Transverse colon (tissue), 4 donors: ENCODE measurements at regions not wholly inside any gene's neighbourhood (a gene's known extent, or its start where the extent isn't known, plus 50 kb on each side); places are given as distances from the start of the nearest gene placed in this dataset.

Experiments used
- DNase-seq: peaks from one replicate; pipeline ENCODE4 v3.0.0-alpha.2; 2019
- H3K27ac ChIP-seq, 4 donors: fragments of 200-600 bp; sonication (generic); 2 replicates each; pipeline ENCODE4 v1.5.1; 2016 to 2018; ENCODE audit warnings: inconsistent platforms in 4 of 4
- H3K27me3 ChIP-seq: fragments of 200-600 bp; sonication (generic); 2 replicates; pipeline ENCODE4 v1.5.1; 2017; ENCODE audit warnings: inconsistent platforms
- H3K36me3 ChIP-seq, 4 donors: fragments of 200-600 bp; sonication (generic); 2 replicates each; pipeline ENCODE4 v1.5.1; 2017 to 2019; ENCODE audit warnings: inconsistent platforms in 4 of 4
- H3K4me1 ChIP-seq, 4 donors: fragments of 200-600 bp; sonication (generic); 2 replicates each; pipeline ENCODE4 v1.5.1; 2017 to 2020; ENCODE audit warnings: inconsistent platforms in 4 of 4
- H3K4me3 ChIP-seq, 4 donors: fragments of 200-600 bp; sonication (generic); 1 replicate in 1 of 4; 2 replicates in 3 of 4; pipeline versions ENCODE4 v1.5.1 to v1.6.1; 2017 to 2019; ENCODE audit warnings: inconsistent platforms in 4 of 4
- H3K9me3 ChIP-seq, 2 donors: fragments of 200-600 bp; sonication (generic); 2 replicates each; pipeline ENCODE4 v1.5.1; 2017 to 2019; ENCODE audit warnings: inconsistent platforms in 2 of 2
- EP300 ChIP-seq: sonication (generic); formaldehyde crosslinking; IDR thresholded peaks from one replicate; pipeline ENCODE4 v1.6.1; 2017; ENCODE audit warnings: antibody characterized with exemption, low read depth
- POLR2A ChIP-seq: fragments of 450-650 bp; IDR thresholded peaks from one replicate; pipeline ENCODE4 v1.6.1; 2016; ENCODE audit warnings: antibody characterized with exemption, mild to moderate bottlenecking, moderate library complexity
- POLR2AphosphoS5 ChIP-seq, 3 donors: sonication (generic); formaldehyde crosslinking; IDR thresholded peaks; one replicate each; pipeline ENCODE4 v1.6.1; 2016; ENCODE audit warnings: antibody characterized with exemption in 3 of 3
- WGBS, 2 donors: methylation state at CpG; one replicate each; pipeline ENCODE4 v1.1.5; 2018; ENCODE audit warnings: low coverage in 1 of 2; 5-methylcytosine and 5-hydroxymethylcytosine counted together
- in situ Hi-C, 4 donors: fragments of 200-750 bp; cut with MboI; loops; one replicate each; pipeline versions ENCODE4 v1.15.0 to v1.15.1; 2017; ENCODE audit warnings: low sequenced_read_pairs in 3 of 4, low pct_ligation_motif_present in 1 of 4, low pct_unique_long_range_greater_than_20kb in 1 of 4
- intact Hi-C: fragments of 100-400 bp; cut with DNase I; formaldehyde crosslinking; loops from one replicate; pipeline ENCODE4 v1.15.1; 2023; ENCODE audit warnings: low total_unique reads
- TF ChIP-seq, protein P1 (sequence below), 5 experiments: fragments of 200-600 bp in 3 of 5; fragments of 450-650 bp in 2 of 5; sonication (generic) in 3 of 5; IDR thresholded peaks; 1 replicate in 2 of 5; 2 replicates in 3 of 5; pipeline ENCODE4 v1.5.1; 2016 to 2017; ENCODE audit warnings: antibody characterized with exemption in 5 of 5, inconsistent platforms in 3 of 5, mild to moderate bottlenecking in 2 of 5, moderate library complexity in 1 of 5

DNA sequence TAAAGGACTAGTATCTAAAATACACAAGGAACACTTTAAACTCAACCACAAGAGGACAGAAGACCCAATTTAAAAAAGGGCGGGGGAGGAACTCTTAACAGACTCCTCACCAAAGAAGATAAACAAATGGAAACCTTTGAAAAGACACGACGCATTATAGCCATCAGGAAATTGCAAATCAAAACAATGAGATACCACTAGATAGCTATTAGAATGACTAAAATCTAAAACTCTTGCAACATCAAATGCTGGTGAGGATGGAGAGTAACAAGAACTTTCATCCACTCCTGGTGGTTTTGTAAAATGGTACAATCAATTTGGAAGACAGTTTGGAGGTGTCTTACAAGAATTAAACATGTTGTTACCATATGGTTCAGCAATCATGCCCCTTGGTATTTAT is 708.2 kb downstream of the BRINP3 start:
- Histone ChIP-seq H3K27ac (no peak overlapping the region), H3K36me3 (no peaks in the 10 kb centered on the region), H3K9me3 (no peaks in the 10 kb centered on the region), H3K4me3 (no peak overlapping the region), H3K27me3 (no peaks in the 10 kb centered on the region), H3K4me1 (no peaks in the 10 kb centered on the region)
- DNase-seq = no peak
- in situ Hi-C loops (no loop called here), intact Hi-C loops (no loop called here)
- 50 to 83% methylated on average over 1 to 3 of the region's 3 CpGs for WGBS, 2 donors
- no peak for TF ChIP-seq EP300
- TF ChIP-seq POLR2AphosphoS5 (IDR thresholded peaks at IDR 0.05) = no peak
- TF ChIP-seq, protein P1, sequence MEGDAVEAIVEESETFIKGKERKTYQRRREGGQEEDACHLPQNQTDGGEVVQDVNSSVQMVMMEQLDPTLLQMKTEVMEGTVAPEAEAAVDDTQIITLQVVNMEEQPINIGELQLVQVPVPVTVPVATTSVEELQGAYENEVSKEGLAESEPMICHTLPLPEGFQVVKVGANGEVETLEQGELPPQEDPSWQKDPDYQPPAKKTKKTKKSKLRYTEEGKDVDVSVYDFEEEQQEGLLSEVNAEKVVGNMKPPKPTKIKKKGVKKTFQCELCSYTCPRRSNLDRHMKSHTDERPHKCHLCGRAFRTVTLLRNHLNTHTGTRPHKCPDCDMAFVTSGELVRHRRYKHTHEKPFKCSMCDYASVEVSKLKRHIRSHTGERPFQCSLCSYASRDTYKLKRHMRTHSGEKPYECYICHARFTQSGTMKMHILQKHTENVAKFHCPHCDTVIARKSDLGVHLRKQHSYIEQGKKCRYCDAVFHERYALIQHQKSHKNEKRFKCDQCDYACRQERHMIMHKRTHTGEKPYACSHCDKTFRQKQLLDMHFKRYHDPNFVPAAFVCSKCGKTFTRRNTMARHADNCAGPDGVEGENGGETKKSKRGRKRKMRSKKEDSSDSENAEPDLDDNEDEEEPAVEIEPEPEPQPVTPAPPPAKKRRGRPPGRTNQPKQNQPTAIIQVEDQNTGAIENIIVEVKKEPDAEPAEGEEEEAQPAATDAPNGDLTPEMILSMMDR (IDR thresholded peaks at IDR 0.05) = no peak
- TF ChIP-seq POLR2A = no peak

DNA sequence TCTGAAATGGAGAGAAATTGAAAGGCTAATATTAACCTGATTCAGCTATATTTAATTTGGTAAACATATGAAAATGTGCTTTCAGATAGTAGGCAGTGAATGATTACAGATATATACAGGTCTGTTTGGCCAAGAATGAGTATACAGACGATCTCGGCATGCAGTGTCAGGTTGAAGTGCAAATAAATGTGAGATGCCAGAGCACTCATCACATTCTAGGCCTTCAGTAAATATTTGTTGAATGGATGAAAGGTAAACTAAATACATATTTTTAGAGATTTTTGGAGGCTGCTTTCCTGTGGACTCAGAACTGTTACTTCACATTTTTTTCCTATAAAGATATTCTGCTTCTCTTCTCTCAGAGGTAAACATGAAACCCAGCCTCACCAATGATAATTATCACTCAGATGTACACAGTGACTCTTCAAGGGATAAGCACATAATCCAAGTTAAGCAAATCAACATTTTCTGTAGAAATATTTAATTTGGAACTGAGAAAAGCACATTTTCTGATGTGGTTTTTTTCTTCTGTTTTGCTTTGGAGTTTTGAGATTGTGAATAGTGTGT is 702.9 kb downstream of the BRINP3 start:
- no peak for DNase-seq

DNA sequence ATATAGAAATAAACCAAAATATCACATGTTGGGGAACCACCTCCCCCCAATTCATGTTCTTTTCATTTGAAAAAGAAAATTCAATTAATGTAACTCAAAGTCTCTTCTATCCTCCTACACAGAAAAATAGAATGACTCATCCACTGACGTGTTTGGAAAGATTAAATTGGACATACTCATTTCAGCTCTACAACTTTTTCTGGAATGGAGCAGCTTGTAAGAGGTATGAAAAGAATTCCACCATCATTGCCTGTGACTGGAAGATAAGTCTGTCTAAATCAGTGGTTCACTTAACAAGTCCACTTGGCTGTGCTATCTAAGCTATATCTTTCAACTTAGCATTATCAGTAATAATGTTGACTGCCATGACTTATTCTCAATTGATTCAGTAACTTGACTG is 702.3 kb downstream of the BRINP3 start:
- Histone ChIP-seq H3K27ac (no peak overlapping the region), H3K36me3 (no peaks in the 10 kb centered on the region), H3K4me1 (no peaks in the 10 kb centered on the region), H3K9me3 (no peaks in the 10 kb centered on the region), H3K4me3 (no peak overlapping the region), H3K27me3 (no peaks in the 10 kb centered on the region)
- DNase-seq = no peak
- TF ChIP-seq EP300 (no peak), POLR2A (no peak), POLR2AphosphoS5 (IDR thresholded peaks at IDR 0.05) (no peak)
- TF ChIP-seq, protein P1 (IDR thresholded peaks at IDR 0.05) = no peak
- WGBS, 2 donors = 36 to 44% methylated on average over 1 of the region's 1 CpG
- in situ Hi-C loops (no loop called here), intact Hi-C loops (no loop called here)

More for the DNA sequence above, 702.9 kb downstream of the BRINP3 start:
- Histone ChIP-seq H3K27me3 (no peaks in the 10 kb centered on the region), H3K27ac (no peak overlapping the region), H3K36me3 (no peaks in the 10 kb centered on the region), H3K4me3 (no peak overlapping the region), H3K4me1 (no peaks in the 10 kb centered on the region), H3K9me3 (no peaks in the 10 kb centered on the region)
- no peak for TF ChIP-seq POLR2A
- TF ChIP-seq POLR2AphosphoS5 (IDR thresholded peaks at IDR 0.05) = no peak
- TF ChIP-seq, protein P1 (IDR thresholded peaks at IDR 0.05) = no peak
- in situ Hi-C loops = no loop called here
- intact Hi-C loops = no loop called here
- 38 to 49% methylated on average over 2 of the region's 2 CpGs for WGBS, 2 donors

DNA sequence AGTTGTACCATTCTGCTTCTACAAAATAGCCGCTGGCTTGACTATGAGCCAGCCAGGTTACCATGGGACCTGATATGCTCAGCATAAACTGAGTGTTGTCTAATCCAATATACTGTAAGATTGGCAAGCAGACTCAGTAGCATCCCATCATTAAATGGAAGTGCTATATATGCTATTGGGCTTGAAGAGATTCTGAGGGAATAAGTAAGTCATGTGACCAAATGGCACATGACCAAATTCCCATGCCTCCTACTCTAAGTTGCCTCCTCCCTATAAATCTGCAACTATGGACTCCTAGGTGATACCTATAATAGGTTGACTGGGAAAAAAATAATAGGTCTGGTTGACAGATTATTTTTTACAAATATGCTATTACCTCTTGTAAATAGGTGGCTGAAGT is 698.6 kb downstream of the BRINP3 start:
- intact Hi-C loops = no loop called here
- DNase-seq = no peak

More for the DNA sequence above, 698.6 kb downstream of the BRINP3 start:
- no peak overlapping the region for H3K4me3 ChIP-seq
- 100% methylated on average over 1 of the region's 1 CpG; no CpG with 5 or more reads in 1 of the 2 donors for WGBS, 2 donors
- no peaks in the 10 kb centered on the region for H3K4me1 ChIP-seq
- TF ChIP-seq EP300 (no peak), POLR2A (no peak), POLR2AphosphoS5 (IDR thresholded peaks at IDR 0.05) (no peak)
- TF ChIP-seq, protein P1 (IDR thresholded peaks at IDR 0.05) = no peak
- no peaks in the 10 kb centered on the region for H3K36me3 ChIP-seq
- H3K27ac ChIP-seq = no peak overlapping the region
- H3K9me3 ChIP-seq = no peaks in the 10 kb centered on the region
- in situ Hi-C loops = no loop called here
- no peaks in the 10 kb centered on the region for H3K27me3 ChIP-seq
